ENCODE measurements at regions not wholly inside any gene's neighbourhood (a gene's known extent, or its start where the extent isn't known, plus 50 kb on each side); places are given as distances from the start of the nearest gene placed in this dataset.

GRCh38 chr9:80720579-80720978 is 968.8 kb downstream of the TLE1 start:
- Histone ChIP-seq H3K36me3 (no peaks in the 10 kb centered on the region), H3K9me3 (no peaks in the 10 kb centered on the region), H3K27me3 (no peaks in the 10 kb centered on the region), H3K4me3 (no peak overlapping the region), H3K4me1 (no peaks in the 10 kb centered on the region), H3K27ac (no peak overlapping the region)
- 33 to 67% methylated on average over 1 of the region's 1 CpG for WGBS, 2 donors (ENCODE audit: low coverage in 1 of 2)
- no peak for DNase-seq
- in situ Hi-C loops (cut with MboI; ENCODE audit: low pct_ligation_motif_present in 1 of 4, low pct_unique_long_range_greater_than_20kb in 1 of 4, low sequenced_read_pairs in 3 of 4): no loop called here
- intact Hi-C loops (cut with DNase I; ENCODE audit: low total_unique reads): no loop called here
- TF ChIP-seq, protein P1, sequence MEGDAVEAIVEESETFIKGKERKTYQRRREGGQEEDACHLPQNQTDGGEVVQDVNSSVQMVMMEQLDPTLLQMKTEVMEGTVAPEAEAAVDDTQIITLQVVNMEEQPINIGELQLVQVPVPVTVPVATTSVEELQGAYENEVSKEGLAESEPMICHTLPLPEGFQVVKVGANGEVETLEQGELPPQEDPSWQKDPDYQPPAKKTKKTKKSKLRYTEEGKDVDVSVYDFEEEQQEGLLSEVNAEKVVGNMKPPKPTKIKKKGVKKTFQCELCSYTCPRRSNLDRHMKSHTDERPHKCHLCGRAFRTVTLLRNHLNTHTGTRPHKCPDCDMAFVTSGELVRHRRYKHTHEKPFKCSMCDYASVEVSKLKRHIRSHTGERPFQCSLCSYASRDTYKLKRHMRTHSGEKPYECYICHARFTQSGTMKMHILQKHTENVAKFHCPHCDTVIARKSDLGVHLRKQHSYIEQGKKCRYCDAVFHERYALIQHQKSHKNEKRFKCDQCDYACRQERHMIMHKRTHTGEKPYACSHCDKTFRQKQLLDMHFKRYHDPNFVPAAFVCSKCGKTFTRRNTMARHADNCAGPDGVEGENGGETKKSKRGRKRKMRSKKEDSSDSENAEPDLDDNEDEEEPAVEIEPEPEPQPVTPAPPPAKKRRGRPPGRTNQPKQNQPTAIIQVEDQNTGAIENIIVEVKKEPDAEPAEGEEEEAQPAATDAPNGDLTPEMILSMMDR (IDR thresholded peaks at IDR 0.05): no peak
- no peak for TF ChIP-seq POLR2AphosphoS5 (IDR thresholded peaks at IDR 0.05)

- Histone ChIP-seq H3K36me3 (no peaks in the 10 kb centered on the region), H3K4me3 (no peak overlapping the region), H3K27me3 (no peaks in the 10 kb centered on the region), H3K4me1 (no peaks in the 10 kb centered on the region), H3K9me3 (peaks cover 0 to 7% of the 10 kb centered on the region in 2 donors), H3K27ac (no peak overlapping the region)
- TF ChIP-seq POLR2AphosphoS5 (IDR thresholded peaks at IDR 0.05): no peak
- TF ChIP-seq, protein P1 (IDR thresholded peaks at IDR 0.05): no peak
- no peak for TF ChIP-seq EP300 (IDR thresholded peaks at IDR 0.05; ENCODE audit: low read depth)
- no peak for TF ChIP-seq POLR2A (IDR thresholded peaks at IDR 0.05)
- no peak for DNase-seq
- intact Hi-C loops (cut with DNase I; ENCODE audit: low total_unique reads) (no loop called here), in situ Hi-C loops (cut with MboI; ENCODE audit: low pct_ligation_motif_present in 1 of 4, low pct_unique_long_range_greater_than_20kb in 1 of 4, low sequenced_read_pairs in 3 of 4) (no loop called here)
Measured at GRCh38 chr9:80707120-80707519, 982.2 kb downstream of the TLE1 start.

DNA sequence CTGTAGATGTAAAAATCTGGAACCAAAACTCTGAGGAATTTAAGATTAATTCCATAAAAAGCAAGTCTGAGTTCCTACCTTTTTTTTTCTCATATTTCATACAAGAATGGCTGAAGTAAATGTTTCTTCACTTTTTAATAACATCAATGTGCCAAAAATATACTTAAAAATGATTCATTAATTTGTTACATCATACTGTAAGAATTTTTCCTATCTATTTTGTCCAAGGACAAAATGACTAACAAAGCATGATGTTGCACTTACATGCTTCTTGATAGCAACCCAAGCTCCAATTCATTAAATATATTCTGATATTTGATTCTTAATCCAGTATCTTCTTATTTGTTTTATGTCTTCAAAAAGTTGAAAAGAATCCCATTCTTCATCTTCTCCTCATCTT is 988.3 kb downstream of the TLE1 start:
- H3K27ac ChIP-seq: no peak overlapping the region
- no peak overlapping the region for H3K4me3 ChIP-seq
- intact Hi-C loops (cut with DNase I; ENCODE audit: low total_unique reads): no loop called here
- peaks cover 0 to 5% (median 4%) of the 10 kb centered on the region in 4 donors for H3K4me1 ChIP-seq
- no peak for TF ChIP-seq POLR2A (IDR thresholded peaks at IDR 0.05)
- no peak for TF ChIP-seq POLR2AphosphoS5 (IDR thresholded peaks at IDR 0.05)
- TF ChIP-seq EP300 (IDR thresholded peaks at IDR 0.05; ENCODE audit: low read depth): no peak
- TF ChIP-seq, protein P1 (IDR thresholded peaks at IDR 0.05): no peak
- H3K9me3 ChIP-seq: no peaks in the 10 kb centered on the region
- DNase-seq: no peak
- no peaks in the 10 kb centered on the region for H3K36me3 ChIP-seq
- in situ Hi-C loops (cut with MboI; ENCODE audit: low pct_ligation_motif_present in 1 of 4, low pct_unique_long_range_greater_than_20kb in 1 of 4, low sequenced_read_pairs in 3 of 4): no loop called here
- H3K27me3 ChIP-seq: no peaks in the 10 kb centered on the region

DNA sequence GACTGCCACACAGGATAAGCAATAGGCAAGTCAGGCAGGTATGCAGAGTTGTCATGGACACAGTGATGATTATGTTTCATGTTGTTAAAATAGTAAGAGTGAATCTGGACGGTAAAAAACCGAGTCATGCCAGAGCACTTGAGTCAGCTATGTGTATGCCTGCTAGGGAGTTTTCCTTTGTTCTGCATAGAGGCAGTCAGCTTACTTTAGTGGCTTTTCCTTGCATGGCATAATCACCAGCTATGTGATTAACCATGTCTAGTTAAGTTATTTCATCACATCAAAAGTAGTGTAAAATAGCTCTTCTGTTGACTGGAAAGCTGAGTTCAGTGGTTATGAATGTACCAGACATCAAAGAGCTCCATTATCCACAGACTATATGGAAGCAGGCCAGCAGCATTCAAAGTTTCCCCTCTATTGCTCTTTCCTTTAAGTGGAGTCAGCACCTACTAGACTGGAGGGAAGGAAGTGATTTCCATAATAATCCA is 989.8 kb downstream of the TLE1 start:
- no peak overlapping the region for H3K4me3 ChIP-seq
- in situ Hi-C loops (cut with MboI; ENCODE audit: low pct_ligation_motif_present in 1 of 4, low pct_unique_long_range_greater_than_20kb in 1 of 4, low sequenced_read_pairs in 3 of 4): no loop called here
- peak overlapping the region in 3 of 4 donors; percentile 40 to 55 (median 51) for H3K27ac ChIP-seq
- H3K27me3 ChIP-seq: no peaks in the 10 kb centered on the region
- no peaks in the 10 kb centered on the region for H3K36me3 ChIP-seq
- 10 to 54% methylated on average over 2 of the region's 2 CpGs for WGBS, 2 donors (ENCODE audit: low coverage in 1 of 2)
- no peaks in the 10 kb centered on the region for H3K9me3 ChIP-seq
- TF ChIP-seq POLR2AphosphoS5 (IDR thresholded peaks at IDR 0.05) (peak in 1 of 3 donors; percentile 14), EP300 (IDR thresholded peaks at IDR 0.05; ENCODE audit: low read depth) (no peak)
- intact Hi-C loops (cut with DNase I; ENCODE audit: low total_unique reads): no loop called here
- no peak for DNase-seq
- peaks cover 0 to 5% (median 4%) of the 10 kb centered on the region in 4 donors for H3K4me1 ChIP-seq

GRCh38 chr9:80698725-80699410 is 990.5 kb downstream of the TLE1 start:
- DNase-seq: no peak
- Histone ChIP-seq H3K4me1 (peaks cover 0 to 5% (median 4%) of the 10 kb centered on the region in 4 donors), H3K4me3 (no peak overlapping the region), H3K36me3 (no peaks in the 10 kb centered on the region), H3K27me3 (no peaks in the 10 kb centered on the region), H3K9me3 (no peaks in the 10 kb centered on the region), H3K27ac (peak overlapping the region in 2 of 4 donors; percentile 51 to 55)
- 40 to 54% methylated on average over 2 of the region's 2 CpGs for WGBS, 2 donors (ENCODE audit: low coverage in 1 of 2)
- in situ Hi-C loops (cut with MboI; ENCODE audit: low pct_ligation_motif_present in 1 of 4, low pct_unique_long_range_greater_than_20kb in 1 of 4, low sequenced_read_pairs in 3 of 4) (no loop called here), intact Hi-C loops (cut with DNase I; ENCODE audit: low total_unique reads) (no loop called here)
- TF ChIP-seq, protein P1 (IDR thresholded peaks at IDR 0.05): no peak
- TF ChIP-seq POLR2A (IDR thresholded peaks at IDR 0.05) (no peak), EP300 (IDR thresholded peaks at IDR 0.05; ENCODE audit: low read depth) (no peak), POLR2AphosphoS5 (IDR thresholded peaks at IDR 0.05) (no peak)

Data from transverse colon (tissue), 4 donors.